NB4 (cell line): ENCODE measurements at regions not wholly inside any gene's neighbourhood (a gene's known extent, or its start where the extent isn't known, plus 50 kb on each side); places are given as distances from the start of the nearest gene placed in this dataset.
"Not testable (repeated sequence)": the region's sequence is repeated elsewhere in the genome, so short reads cannot be mapped to it uniquely, and the experiment has no call there.

Source experiments
- DNase-seq: peaks from one replicate; pipeline ENCODE4 v3.0.0; 2010; ENCODE audit warnings: low read depth
- H3K4me3 ChIP-seq: one replicate; pipeline ENCODE4 v1.5.1; 2011; ENCODE audit warnings: mild to moderate bottlenecking, low read depth, low read length, moderate library complexity
- MYC ChIP-seq: IDR thresholded peaks from 2 replicates; pipeline ENCODE4 v1.6.1; 2011; ENCODE audit warnings: low read depth, low read length
- POLR2A ChIP-seq: IDR thresholded peaks from 2 replicates; pipeline ENCODE4 v1.6.1; 2011; ENCODE audit warnings: mild to moderate bottlenecking; ENCODE audit not compliant: insufficient read length; ENCODE audit errors: extremely low read depth
- TF ChIP-seq, protein P1 (sequence below): IDR thresholded peaks from one replicate; pipeline ENCODE4 v1.5.1; 2012; ENCODE audit warnings: low read depth, low read length
- TF ChIP-seq, protein P2 (sequence below): IDR thresholded peaks from 2 replicates; pipeline ENCODE4 v1.6.1; 2011; ENCODE audit warnings: low read depth, low read length

DNA sequence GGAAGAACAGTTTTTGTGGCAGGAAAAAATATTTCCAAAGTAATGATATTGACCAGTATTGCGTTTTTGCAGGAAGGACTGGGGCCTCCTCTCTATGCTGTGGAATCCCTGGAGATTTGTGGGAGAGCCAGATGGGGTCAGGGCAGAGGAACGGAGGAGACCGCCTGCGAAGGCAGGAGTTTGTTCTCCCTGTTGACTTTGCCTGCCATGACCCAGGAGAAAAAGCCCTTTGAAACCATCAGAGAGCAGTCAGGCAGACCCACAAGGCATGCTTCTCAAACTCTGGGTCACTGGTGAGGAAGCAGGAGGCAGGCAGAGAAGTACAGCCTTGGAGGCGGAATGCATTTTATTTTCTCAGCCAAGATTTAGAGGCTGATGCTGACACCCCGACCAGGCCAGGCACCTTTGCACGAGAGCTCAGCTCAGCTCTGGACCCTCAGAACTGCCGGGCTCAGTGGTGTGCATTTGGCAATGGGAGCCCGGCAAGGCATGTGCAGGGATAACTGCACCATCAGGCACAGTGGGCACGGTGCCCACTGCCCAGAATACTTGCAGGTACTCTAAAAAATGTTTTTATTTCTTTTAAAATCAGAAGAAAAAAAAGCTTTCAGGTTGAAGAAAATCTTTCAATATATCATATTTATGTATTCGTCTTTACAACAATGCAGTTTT, 410.4 kb downstream of the RPS24 start:
- TF ChIP-seq, protein P1, sequence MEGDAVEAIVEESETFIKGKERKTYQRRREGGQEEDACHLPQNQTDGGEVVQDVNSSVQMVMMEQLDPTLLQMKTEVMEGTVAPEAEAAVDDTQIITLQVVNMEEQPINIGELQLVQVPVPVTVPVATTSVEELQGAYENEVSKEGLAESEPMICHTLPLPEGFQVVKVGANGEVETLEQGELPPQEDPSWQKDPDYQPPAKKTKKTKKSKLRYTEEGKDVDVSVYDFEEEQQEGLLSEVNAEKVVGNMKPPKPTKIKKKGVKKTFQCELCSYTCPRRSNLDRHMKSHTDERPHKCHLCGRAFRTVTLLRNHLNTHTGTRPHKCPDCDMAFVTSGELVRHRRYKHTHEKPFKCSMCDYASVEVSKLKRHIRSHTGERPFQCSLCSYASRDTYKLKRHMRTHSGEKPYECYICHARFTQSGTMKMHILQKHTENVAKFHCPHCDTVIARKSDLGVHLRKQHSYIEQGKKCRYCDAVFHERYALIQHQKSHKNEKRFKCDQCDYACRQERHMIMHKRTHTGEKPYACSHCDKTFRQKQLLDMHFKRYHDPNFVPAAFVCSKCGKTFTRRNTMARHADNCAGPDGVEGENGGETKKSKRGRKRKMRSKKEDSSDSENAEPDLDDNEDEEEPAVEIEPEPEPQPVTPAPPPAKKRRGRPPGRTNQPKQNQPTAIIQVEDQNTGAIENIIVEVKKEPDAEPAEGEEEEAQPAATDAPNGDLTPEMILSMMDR = no peak
- TF ChIP-seq POLR2A (no peak), MYC (no peak)
- TF ChIP-seq, protein P2, sequence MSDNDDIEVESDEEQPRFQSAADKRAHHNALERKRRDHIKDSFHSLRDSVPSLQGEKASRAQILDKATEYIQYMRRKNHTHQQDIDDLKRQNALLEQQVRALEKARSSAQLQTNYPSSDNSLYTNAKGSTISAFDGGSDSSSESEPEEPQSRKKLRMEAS = no peak
- H3K4me3 ChIP-seq = no peak overlapping the region
- peak; percentile 52 for DNase-seq

DNA sequence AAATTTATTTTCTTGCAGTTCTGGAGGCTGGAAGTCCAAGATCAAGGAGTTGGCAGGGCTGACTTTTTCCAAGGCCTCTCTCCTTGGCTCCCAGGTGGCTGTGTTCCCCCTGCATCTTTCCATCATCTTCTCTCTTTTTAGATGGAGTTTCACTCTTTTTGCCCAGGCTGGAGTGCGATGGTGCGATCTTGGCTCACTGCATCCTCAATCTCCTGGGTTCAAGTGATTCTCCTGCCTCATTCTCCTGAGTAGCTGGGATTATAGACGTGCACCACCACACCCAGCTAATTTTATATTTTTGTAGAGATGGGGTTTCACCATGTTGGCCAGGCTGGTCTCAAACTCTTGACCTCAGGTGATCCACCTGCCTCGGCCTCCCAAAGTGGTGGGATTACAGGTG, 411.1 kb downstream of the RPS24 start:
- not testable (repeated sequence) for H3K4me3 ChIP-seq, DNase-seq

DNA sequence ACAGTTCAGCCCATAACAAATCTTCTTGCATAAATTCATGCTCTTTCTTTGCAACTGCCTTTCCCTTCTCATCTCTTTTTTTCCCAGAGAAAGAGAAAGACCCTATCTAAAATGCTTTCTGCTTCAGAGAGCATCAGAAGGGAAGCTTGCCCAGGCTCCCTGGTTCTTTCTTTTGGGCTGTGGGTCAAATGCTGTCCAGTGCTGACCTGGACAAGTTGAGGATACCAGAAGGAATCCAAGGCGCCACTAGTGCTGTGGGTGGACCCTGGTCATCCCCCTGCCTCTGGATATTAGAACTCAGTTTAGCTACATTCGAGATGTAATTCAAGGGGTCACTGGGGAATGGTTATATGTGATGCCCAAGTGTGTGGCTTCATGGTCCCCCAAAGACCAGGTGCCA, 411.6 kb downstream of the RPS24 start:
- no peak for DNase-seq
- TF ChIP-seq, protein P1 = no peak
- TF ChIP-seq MYC (no peak), POLR2A (no peak)
- TF ChIP-seq, protein P2 = no peak
- H3K4me3 ChIP-seq = no peak overlapping the region

DNA sequence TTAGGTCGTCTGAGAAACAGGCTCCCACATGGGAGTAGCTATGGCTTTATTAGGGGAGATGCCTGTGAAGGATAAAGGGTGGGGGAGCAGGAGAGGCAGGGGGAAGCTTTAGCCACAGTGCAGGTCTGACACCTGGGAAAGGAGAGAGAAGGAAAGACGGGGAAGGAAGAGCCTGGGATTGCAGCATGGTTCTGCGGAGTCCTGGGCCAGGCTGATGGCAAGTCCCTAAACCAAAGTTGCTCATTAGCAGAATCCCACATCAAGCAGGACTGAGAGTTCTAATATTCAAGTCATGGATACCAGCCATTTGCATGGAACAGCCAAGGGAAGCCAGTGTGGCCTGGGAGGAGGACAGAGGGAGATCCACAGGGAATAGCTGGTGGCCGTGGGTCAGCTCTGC, 414.8 kb downstream of the RPS24 start:
- DNase-seq = no peak
- TF ChIP-seq, protein P1 = no peak
- TF ChIP-seq MYC (no peak), POLR2A (no peak)
- TF ChIP-seq, protein P2 = no peak
- no peak overlapping the region for H3K4me3 ChIP-seq

DNA sequence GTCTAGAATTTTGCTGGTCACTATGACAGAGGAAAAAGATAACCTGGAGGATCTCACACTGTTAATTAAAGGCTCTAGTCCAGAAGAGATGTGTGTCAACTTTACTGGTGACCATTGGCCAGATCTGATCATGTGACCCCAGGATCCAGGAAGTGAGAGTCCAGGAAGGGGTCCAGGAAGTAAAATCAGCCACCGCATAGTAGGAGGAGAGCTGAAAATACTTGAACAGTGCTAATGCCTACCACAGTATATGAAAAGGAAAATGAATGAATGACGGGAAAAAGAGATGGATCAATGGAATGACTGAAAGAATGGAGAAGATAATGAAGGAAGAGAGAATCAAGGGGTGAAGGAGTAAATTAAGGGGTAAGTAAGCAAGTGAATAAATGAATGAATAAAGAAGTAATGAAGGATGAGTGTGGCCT, 415.3 kb downstream of the RPS24 start:
- peak; percentile 18 for DNase-seq

DNA sequence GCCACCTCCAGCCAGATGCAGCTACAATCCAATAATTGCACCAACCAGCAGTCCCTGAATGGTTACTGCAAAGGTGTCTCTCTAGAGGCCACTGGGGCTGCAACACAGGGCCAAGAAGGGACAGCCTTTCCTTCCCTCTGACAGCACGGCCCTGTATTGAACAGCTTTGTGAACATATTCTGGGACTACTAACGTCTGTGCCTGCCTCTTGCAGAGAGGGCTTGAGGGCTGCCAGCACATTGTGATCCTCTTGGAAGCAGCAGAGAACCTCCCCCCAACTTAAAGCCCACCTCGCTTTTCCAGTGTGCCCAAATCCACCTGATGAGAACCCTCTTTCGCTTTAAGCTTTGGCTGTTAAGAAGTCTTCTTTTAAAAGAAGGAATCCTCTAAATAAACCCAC, 415.9 kb downstream of the RPS24 start:
- no peak for DNase-seq
- no peak for TF ChIP-seq POLR2A
- TF ChIP-seq, protein P2 = no peak
- TF ChIP-seq, protein P1 = no peak
- TF ChIP-seq MYC = no peak
- no peak overlapping the region for H3K4me3 ChIP-seq

More for the DNA sequence above, 415.3 kb downstream of the RPS24 start:
- TF ChIP-seq, protein P2 = no peak
- TF ChIP-seq MYC = no peak
- TF ChIP-seq, protein P1 = no peak
- TF ChIP-seq POLR2A = no peak
- no peak overlapping the region for H3K4me3 ChIP-seq
